Activated CD8-positive, alpha-beta T cell treated with anti-CD3 and anti-CD28 coated beads, Interleukin-2, amount 10 ng/mL, durations not matched to agents 7 days and 5 days (primary cell): ENCODE measurements at regions not wholly inside any gene's neighbourhood (a gene's known extent, or its start where the extent isn't known, plus 50 kb on each side); places are given as distances from the start of the nearest gene placed in this dataset.

Experiments
- ATAC-seq: fragments of 150-1000 bp; cut with Tn5 transposase; one replicate; pipeline ENCODE4 v1.10.0; 2021; ENCODE audit warnings: moderate library complexity
- CTCF ChIA-PET: fragments of 350-600 bp; sonication (Branson Sonifier 250); formaldehyde crosslinking; loops from one replicate; lab custom pipeline; 2021; ENCODE audit warnings: antibody characterized with exemption; lab: Charles Lee
- POLR2A ChIA-PET: fragments of 350-600 bp; sonication (Branson Sonifier 250); formaldehyde crosslinking; loops from one replicate; lab custom pipeline; 2021; ENCODE audit warnings: antibody characterized with exemption; lab: Charles Lee
- DNase-seq: peaks from one replicate; pipeline ENCODE4 v3.0.0-alpha.2; 2020
- H3K27ac Mint-ChIP-seq: one replicate; pipeline ENCODE4 v1.8.0; 2021; ENCODE audit warnings: mild to moderate bottlenecking, mixed read lengths
- H3K27me3 Mint-ChIP-seq: one replicate; pipeline ENCODE4 v1.8.0; 2021; ENCODE audit warnings: low read depth, mixed read lengths
- H3K36me3 Mint-ChIP-seq: one replicate; pipeline ENCODE4 v1.8.0; 2021; ENCODE audit warnings: low read depth, mixed read lengths
- H3K4me1 Mint-ChIP-seq: one replicate; pipeline ENCODE4 v1.8.0; 2021; ENCODE audit warnings: low read depth, mixed read lengths
- H3K4me3 Mint-ChIP-seq: one replicate; pipeline ENCODE4 v1.8.0; 2021; ENCODE audit warnings: mild to moderate bottlenecking, mixed read lengths
- H3K9me3 Mint-ChIP-seq: one replicate; pipeline ENCODE4 v1.8.0; 2022; ENCODE audit warnings: mixed read lengths; ENCODE audit not compliant: insufficient read depth

DNA sequence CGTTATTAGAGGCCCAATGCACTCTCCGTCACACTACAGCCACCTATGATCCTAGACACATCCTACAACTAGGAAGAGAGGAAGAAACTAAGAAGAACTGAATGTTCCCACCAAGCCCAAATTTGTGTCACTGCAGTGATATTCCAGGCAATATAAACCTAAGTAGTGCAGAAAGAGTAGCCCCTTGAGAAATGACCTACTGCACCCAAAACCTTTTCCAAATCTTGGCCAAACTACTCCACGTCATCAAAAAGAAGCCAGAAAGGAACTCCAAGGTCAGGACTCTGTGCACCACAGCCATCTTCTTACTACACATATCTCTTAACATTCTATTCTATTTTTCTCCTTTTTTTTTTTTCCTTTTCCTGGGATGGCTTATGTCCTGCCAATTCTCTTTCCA, 60.2 kb downstream of the ADAMTS1 start:
- ATAC-seq: no peak
- no peak overlapping the region for H3K27ac Mint-ChIP-seq
- H3K36me3 Mint-ChIP-seq: no peaks in the 10 kb centered on the region
- no peaks in the 10 kb centered on the region for H3K9me3 Mint-ChIP-seq
- no peaks in the 10 kb centered on the region for H3K27me3 Mint-ChIP-seq
- no peak overlapping the region for H3K4me3 Mint-ChIP-seq
- POLR2A ChIA-PET: no interaction called here
- no peak for DNase-seq
- no peaks in the 10 kb centered on the region for H3K4me1 Mint-ChIP-seq
- CTCF ChIA-PET: no interaction called here

DNA sequence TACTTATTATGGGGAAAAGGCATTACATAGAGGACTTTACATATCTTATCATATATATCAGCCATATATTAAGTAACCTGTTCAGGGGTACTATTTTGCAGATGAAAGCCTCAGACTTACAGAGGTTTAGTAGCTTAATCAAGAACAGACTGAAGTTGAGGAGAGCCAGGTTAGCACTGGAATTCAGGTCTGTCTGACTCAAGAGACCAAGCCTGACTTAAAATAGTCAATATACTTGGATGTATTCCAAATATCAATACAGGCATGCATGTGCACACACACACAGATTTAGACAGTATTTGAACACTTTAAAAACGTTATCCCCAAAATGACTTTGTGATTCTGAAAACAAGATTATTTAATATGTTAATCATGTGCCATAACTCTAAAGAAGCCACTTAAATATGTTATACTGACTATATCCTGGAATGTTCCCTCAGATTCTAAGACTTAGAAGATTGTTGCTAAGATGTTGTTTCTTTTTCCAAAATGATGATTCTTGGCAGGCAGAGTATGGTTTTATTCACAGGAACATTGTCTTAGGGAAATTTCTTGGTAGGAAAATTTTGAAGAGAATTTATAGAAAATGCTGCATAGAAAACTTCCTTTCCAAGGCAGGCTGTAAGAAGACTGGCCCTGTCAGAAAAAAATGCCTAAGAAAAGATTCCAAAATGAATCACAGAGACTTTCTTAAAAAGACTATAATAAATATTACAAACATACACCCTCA, 61.6 kb downstream of the ADAMTS1 start:
- H3K27ac Mint-ChIP-seq: no peak overlapping the region
- no peak overlapping the region for H3K4me3 Mint-ChIP-seq
- H3K9me3 Mint-ChIP-seq: no peaks in the 10 kb centered on the region
- POLR2A ChIA-PET: no interaction called here
- no peaks in the 10 kb centered on the region for H3K36me3 Mint-ChIP-seq
- DNase-seq (no peak), ATAC-seq (no peak)
- no peaks in the 10 kb centered on the region for H3K27me3 Mint-ChIP-seq
- H3K4me1 Mint-ChIP-seq: no peaks in the 10 kb centered on the region
- CTCF ChIA-PET: no interaction called here

DNA sequence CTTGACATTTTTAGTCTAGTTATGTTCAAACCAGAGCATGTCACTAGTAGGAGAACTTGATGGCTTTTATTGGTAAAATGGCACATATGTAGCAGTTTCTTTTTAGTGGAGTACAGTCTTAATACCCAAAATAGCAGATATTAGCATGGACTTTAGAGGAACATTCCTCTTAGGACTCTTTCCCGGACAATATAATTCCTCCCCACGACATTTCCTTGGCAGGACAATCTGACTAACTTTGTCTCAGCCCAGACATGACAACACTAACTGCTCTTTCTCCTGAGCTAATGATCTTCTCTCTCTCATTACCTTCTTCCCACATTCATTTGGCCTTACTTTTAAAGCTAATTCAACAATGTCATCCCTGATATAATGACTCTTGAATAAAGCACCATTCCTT, 62.5 kb downstream of the ADAMTS1 start:
- DNase-seq: no peak
- POLR2A ChIA-PET: no interaction called here
- H3K9me3 Mint-ChIP-seq: no peaks in the 10 kb centered on the region
- H3K27ac Mint-ChIP-seq: no peak overlapping the region
- CTCF ChIA-PET: no interaction called here
- no peaks in the 10 kb centered on the region for H3K4me1 Mint-ChIP-seq
- no peak for ATAC-seq
- H3K27me3 Mint-ChIP-seq: no peaks in the 10 kb centered on the region
- H3K4me3 Mint-ChIP-seq: no peak overlapping the region
- H3K36me3 Mint-ChIP-seq: no peaks in the 10 kb centered on the region

DNA sequence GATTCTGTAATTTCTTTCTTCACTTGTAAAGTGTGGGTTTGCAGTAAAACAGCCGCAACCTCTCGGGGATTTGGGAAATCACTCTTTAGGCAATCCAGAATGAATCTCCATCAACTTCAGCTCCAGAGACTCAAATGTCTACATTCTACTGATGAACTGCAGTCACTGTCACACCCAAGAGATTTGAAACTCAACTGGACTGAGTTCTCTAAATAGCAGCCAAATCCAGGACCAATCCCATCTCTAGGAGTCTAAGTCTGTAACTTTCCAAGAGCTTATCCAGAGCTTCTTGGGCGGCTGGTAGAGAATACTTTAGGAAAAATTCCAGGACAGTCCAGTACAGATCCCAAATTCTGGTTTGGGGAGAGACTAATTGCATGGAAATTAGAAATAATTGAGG, 62.9 kb downstream of the ADAMTS1 start:
- no peak for ATAC-seq
- Mint-ChIP-seq H3K4me3 (no peak overlapping the region), H3K27ac (no peak overlapping the region), H3K9me3 (no peaks in the 10 kb centered on the region), H3K36me3 (no peaks in the 10 kb centered on the region), H3K27me3 (no peaks in the 10 kb centered on the region), H3K4me1 (no peaks in the 10 kb centered on the region)
- DNase-seq: no peak
- ChIA-PET POLR2A (no interaction called here), CTCF (no interaction called here)

DNA sequence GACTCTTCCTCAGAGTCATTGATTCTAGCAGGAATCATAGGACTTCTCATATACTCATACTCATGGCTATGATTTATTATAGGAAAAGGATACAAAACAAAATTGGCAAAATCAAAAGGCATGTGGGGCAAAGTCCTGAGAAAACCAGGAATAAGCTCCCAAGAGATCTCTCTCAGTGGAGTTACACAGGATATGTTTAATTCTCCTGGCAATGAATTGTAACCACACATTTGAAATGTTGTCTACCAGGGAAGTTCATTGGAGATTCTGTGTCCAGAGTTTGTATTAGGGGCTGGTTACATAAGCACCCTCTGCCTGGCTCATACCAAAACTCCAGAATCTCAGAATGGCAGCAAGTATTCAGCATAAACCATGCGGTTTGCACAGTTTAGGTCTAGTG, 63.9 kb downstream of the ADAMTS1 start:
- CTCF ChIA-PET: no interaction called here
- DNase-seq (no peak), ATAC-seq (no peak)
- POLR2A ChIA-PET: no interaction called here
- Mint-ChIP-seq H3K36me3 (no peaks in the 10 kb centered on the region), H3K4me3 (no peak overlapping the region), H3K27me3 (no peaks in the 10 kb centered on the region), H3K9me3 (no peaks in the 10 kb centered on the region), H3K27ac (no peak overlapping the region), H3K4me1 (no peaks in the 10 kb centered on the region)

DNA sequence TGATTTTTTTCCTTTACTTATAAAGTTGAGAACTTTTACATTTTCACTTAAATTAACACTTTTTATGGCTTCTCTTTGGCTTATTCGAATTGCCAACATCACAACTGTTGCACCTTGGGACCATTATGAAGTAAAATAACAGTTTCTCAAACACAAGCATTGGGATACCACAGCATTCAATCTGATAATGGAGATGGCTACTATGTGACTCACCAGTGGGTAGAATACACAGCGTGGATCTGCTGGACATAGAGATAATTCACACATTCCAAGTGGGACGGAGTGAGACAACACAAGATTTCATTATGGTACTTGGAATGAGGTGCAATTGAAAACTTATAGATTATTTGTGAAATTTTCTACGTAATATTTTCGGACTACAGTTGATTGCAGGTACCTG, 68.0 kb downstream of the ADAMTS1 start:
- DNase-seq (no peak), ATAC-seq (no peak)
- CTCF ChIA-PET: no interaction called here
- no peak overlapping the region for H3K4me3 Mint-ChIP-seq
- no peaks in the 10 kb centered on the region for H3K27me3 Mint-ChIP-seq
- H3K27ac Mint-ChIP-seq: no peak overlapping the region
- H3K36me3 Mint-ChIP-seq: no peaks in the 10 kb centered on the region
- no peaks in the 10 kb centered on the region for H3K4me1 Mint-ChIP-seq
- POLR2A ChIA-PET: no interaction called here
- no peaks in the 10 kb centered on the region for H3K9me3 Mint-ChIP-seq

DNA sequence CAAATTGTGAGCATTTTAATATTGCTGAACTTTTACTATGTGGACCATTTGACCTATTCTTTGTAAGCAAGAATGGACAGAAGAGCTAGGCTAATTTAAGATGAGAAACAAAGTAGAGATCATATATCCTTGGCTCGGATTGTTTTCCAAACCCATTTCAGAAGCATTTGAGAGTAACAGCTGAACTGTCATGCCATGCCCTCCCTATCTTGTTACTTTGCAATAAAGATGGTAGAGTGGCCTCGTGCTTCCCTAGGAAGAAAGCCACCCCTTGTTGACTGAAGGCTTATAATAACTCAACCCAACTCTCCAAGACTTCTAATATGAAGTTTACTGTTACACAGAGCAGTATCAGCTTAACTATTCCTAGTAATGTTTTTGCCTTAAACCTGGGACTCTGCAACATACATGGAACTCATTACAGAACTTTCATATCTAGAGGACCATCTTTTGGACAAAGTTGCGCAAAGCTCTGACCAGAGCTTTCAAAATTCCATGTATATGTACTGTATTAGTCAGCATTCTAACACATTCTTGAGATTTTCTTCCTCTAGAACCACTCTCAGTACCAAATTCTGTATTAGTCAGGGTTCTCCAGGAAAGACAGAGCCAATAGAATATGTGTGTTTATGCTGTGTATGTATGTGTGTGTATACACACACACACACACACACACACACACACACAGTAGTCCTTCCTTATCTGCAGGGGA, 68.7 kb downstream of the ADAMTS1 start:
- DNase-seq: no peak
- H3K9me3 Mint-ChIP-seq: no peaks in the 10 kb centered on the region
- H3K36me3 Mint-ChIP-seq: no peaks in the 10 kb centered on the region
- no peak for ATAC-seq
- H3K27me3 Mint-ChIP-seq: no peaks in the 10 kb centered on the region
- H3K4me1 Mint-ChIP-seq: no peaks in the 10 kb centered on the region
- ChIA-PET CTCF (no interaction called here), POLR2A (no interaction called here)
- H3K4me3 Mint-ChIP-seq: no peak overlapping the region
- H3K27ac Mint-ChIP-seq: no peak overlapping the region

DNA sequence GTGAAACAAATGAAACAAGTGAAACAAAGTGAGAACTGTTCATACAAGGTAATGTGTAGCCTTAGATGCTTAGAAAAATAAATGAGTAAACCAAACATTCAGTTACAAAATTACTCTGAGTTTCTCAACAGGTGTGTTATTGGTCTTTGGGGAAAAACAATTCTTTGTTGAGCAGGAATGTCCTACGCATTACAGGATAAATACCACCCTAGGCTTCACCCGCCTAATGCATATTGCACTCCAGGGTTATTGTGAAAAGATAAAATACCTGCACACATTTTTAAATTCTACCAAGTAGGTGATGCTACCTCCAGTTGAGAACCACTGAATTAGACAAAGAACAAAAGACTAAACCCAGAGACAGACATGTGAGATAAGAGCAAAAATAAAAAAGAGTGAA, 72.2 kb downstream of the ADAMTS1 start:
- Mint-ChIP-seq H3K27ac (no peak overlapping the region), H3K9me3 (no peaks in the 10 kb centered on the region), H3K36me3 (no peaks in the 10 kb centered on the region), H3K4me1 (no peaks in the 10 kb centered on the region), H3K27me3 (peaks cover 4% of the 10 kb centered on the region), H3K4me3 (no peak overlapping the region)
- no peak for DNase-seq
- no peak for ATAC-seq
- ChIA-PET POLR2A (no interaction called here), CTCF (no interaction called here)

DNA sequence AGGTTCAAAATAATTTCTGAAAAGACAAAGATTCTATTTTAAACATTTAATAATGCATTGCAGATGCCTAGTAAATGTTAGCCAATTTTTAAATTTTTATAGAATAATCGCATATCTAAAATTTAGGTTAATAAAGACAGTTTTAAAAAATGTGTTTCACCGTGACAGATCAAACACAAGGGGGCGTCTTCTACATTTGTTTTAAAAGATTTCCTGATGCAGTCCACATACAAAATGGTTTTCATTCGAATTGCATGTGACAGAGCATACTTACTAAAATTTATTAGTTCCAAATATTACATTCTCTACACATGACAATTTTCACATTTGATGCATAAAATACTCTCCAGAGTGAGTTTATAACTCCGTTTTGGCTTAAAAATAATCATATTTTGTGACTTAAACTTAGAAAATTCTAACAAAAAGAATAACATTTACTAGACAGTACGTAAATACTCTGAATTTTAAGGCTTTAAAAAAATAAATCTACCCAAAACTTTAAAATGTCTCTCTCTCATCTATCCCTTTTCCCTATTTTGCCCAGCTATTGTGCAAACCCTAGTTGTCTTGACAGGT, 75.5 kb downstream of the ADAMTS1 start:
- no peak for DNase-seq
- POLR2A ChIA-PET: no interaction called here
- Mint-ChIP-seq H3K9me3 (no peaks in the 10 kb centered on the region), H3K36me3 (no peaks in the 10 kb centered on the region), H3K4me3 (no peak overlapping the region), H3K27ac (no peak overlapping the region), H3K4me1 (no peaks in the 10 kb centered on the region), H3K27me3 (peaks cover 4% of the 10 kb centered on the region)
- CTCF ChIA-PET: no interaction called here
- no peak for ATAC-seq

DNA sequence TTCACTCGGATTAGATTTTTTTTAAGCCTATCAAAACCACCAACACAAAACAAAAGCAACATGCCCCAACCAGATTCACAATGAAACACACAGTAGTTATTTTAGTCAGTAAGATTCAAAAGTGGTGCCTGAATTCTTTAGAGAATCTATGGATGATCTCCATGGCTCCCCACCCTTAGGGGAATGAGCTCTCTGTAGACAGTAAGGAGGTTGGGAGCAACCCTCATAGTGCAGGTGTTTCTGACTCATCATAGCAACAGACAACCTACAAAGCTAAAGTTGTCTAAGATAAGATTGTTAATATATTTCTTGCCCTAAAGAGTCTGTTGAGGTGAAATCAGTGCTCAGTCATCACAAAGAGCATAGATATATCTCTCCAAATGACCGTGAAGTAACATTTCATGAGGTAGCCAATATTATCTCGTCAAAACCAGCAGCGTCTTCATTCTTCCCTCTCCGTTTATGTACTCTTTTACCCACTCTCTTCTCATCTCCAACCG, 78.3 kb downstream of the ADAMTS1 start:
- Mint-ChIP-seq H3K27ac (no peak overlapping the region), H3K27me3 (peaks cover 4% of the 10 kb centered on the region), H3K4me1 (no peaks in the 10 kb centered on the region), H3K4me3 (no peak overlapping the region), H3K36me3 (no peaks in the 10 kb centered on the region), H3K9me3 (no peaks in the 10 kb centered on the region)
- POLR2A ChIA-PET: no interaction called here
- CTCF ChIA-PET: interaction anchor here (0.7 kb wide), 1 partner anchor 52 kb away, joined by 3 read pairs; no protein-coding TSS in a partner anchor
- ATAC-seq: no peak
- no peak for DNase-seq

DNA sequence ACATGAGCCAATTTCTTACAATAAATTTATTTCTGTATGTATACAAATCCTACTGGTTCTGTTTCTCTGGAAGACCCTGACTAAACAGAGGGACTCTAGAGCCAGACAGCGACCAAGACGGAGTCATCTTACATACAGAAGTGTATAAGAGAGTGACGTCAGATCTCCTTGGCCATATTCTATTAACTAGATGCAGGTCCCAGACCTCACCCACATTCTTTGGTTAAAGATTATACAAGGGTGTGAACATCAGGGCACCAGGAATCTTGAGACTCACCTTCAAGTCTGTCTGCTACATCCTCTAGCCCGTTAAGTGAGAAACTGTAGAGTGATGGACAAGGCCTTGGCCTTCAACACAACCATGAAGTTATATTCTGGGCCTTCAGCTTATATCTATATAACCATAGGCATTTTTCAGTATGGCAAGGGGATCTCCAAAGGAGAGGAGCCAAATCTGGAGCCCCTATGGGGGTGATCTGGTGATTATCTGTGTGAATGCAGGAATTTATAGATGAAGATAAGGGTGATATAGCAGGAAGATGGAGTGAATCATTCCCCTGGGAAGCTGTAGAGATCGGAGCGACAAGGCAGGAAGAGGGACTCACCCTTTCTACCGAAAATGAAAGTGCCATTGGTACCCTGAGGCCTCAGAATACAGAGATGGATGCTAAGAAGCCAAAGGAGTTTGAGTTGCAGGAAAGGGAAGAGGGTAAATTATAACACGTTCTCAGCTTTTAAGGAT, 83.9 kb downstream of the ADAMTS1 start:
- DNase-seq (no peak), ATAC-seq (no peak)
- ChIA-PET POLR2A (no interaction called here), CTCF (no interaction called here)
- H3K36me3 Mint-ChIP-seq: no peaks in the 10 kb centered on the region
- H3K4me1 Mint-ChIP-seq: no peaks in the 10 kb centered on the region
- H3K27ac Mint-ChIP-seq: no peak overlapping the region
- H3K4me3 Mint-ChIP-seq: no peak overlapping the region
- H3K27me3 Mint-ChIP-seq: no peaks in the 10 kb centered on the region
- H3K9me3 Mint-ChIP-seq: no peaks in the 10 kb centered on the region

DNA sequence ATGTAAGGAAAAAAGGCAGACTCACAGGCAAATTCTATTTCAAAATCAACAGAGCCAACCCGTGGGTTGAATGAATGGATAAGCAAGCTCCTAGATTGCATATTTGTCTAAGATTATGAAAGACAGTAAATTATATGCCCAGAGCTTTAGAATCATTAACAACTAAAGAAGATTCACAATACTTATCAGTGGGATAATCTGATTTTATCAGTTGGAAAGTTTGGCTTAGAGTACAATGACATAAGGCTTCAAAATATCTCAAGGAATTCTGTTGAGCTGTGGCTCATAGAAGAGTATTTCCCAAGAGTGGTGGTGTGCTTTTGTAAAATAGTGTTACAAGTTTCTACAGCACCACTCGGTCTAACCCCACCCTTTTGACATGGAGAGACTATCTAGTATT, 85.5 kb downstream of the ADAMTS1 start:
- DNase-seq (no peak), ATAC-seq (no peak)
- Mint-ChIP-seq H3K4me1 (no peaks in the 10 kb centered on the region), H3K27ac (no peak overlapping the region), H3K9me3 (no peaks in the 10 kb centered on the region), H3K27me3 (no peaks in the 10 kb centered on the region), H3K4me3 (no peak overlapping the region), H3K36me3 (no peaks in the 10 kb centered on the region)
- ChIA-PET POLR2A (no interaction called here), CTCF (no interaction called here)
